ENCODE measurements at regions not wholly inside any gene's neighbourhood (a gene's known extent, or its start where the extent isn't known, plus 50 kb on each side); places are given as distances from the start of the nearest gene placed in this dataset.

- H3K36me3 ChIP-seq (ENCODE audit: control insufficient read depth in 1 of 2, insufficient read depth in 2 of 2, low read length in 2 of 2): no peaks in the 10 kb centered on the region
- intact Hi-C loops (cut with micrococcal nuclease): no loop called here
- H3K27ac ChIP-seq (ENCODE audit: low read depth, low read length): no peak overlapping the region
- H3K4me2 ChIP-seq (ENCODE audit: low read length): no peak overlapping the region
- POLR2A ChIA-PET: no interaction called here
- CTCF ChIA-PET: no interaction called here
- RAD21 ChIA-PET (ENCODE audit: low non-redundant PET in 1 of 2, low total read pairs in 2 of 2, uncharacterized antibody in 2 of 2, unreplicated experiment in 2 of 2): no interaction called here
- ATAC-seq (no peak), DNase-seq (ENCODE audit: low read depth, low spot score) (no peak)
- H3K9me2 ChIP-seq (ENCODE audit: insufficient read depth): no peaks in the 10 kb centered on the region
- H3K9ac ChIP-seq (ENCODE audit: low read length): no peak overlapping the region
- H3K27me3 ChIP-seq (ENCODE audit: insufficient read depth, low read length): no peaks in the 10 kb centered on the region
- no peak overlapping the region for H3K4me3 ChIP-seq (replicated peaks in 1 of 2; ENCODE audit: low read depth in 1 of 2, low read length in 2 of 2)
- no TSS peak for BruUV-seq (replicated peaks)
- H3K4me1 ChIP-seq (ENCODE audit: control insufficient read depth in 1 of 2, insufficient read depth in 2 of 2, low read length in 2 of 2): no peaks in the 10 kb centered on the region
- H3K9me3 ChIP-seq (ENCODE audit: control insufficient read depth in 1 of 2, insufficient read depth in 1 of 2, low read depth in 1 of 2, low read length in 2 of 2): no peaks in the 10 kb centered on the region
- no peak overlapping the region for H2AFZ ChIP-seq (ENCODE audit: low read depth, low read length, poor library complexity, severe bottlenecking)
- H3K79me2 ChIP-seq (ENCODE audit: insufficient read depth, low read length): no peaks in the 10 kb centered on the region
- no peaks in the 10 kb centered on the region for H4K20me1 ChIP-seq (ENCODE audit: insufficient read depth)
- TF ChIP-seq YY1 (IDR thresholded peaks at IDR 0.05; ENCODE audit: extremely low read depth, insufficient replicate concordance, low read depth, low read length) (no peak), RAD21 (IDR thresholded peaks at IDR 0.05; ENCODE audit: low read depth) (no peak), CTCF (IDR thresholded peaks at IDR 0.05 in 2 of 3, conservative IDR thresholded peaks at IDR 0.05 in 1 of 3; ENCODE audit: borderline replicate concordance in 1 of 3, insufficient read depth in 1 of 3, low read depth in 2 of 3, low read length in 2 of 3) (no peak), SRF (IDR thresholded peaks at IDR 0.05; ENCODE audit: low read depth) (no peak), ZNF274 (IDR thresholded peaks at IDR 0.05; ENCODE audit: low read depth, low read length) (no peak), FOSL1 (IDR thresholded peaks at IDR 0.05; ENCODE audit: low read depth) (no peak), EZH2 (IDR thresholded peaks at IDR 0.05) (no peak), REST (IDR thresholded peaks at IDR 0.05; ENCODE audit: low read depth) (no peak), ZFX (IDR thresholded peaks at IDR 0.05) (no peak), CEBPB (IDR thresholded peaks at IDR 0.05; ENCODE audit: low read depth) (no peak), TCF7L2 (IDR thresholded peaks at IDR 0.05; ENCODE audit: borderline replicate concordance, extremely low read depth, insufficient read depth, insufficient read length) (no peak), ELF1 (IDR thresholded peaks at IDR 0.05; ENCODE audit: borderline replicate concordance, low read depth) (no peak), EZH2phosphoT487 (IDR thresholded peaks at IDR 0.05; ENCODE audit: borderline replicate concordance) (no peak), EGR1 (IDR thresholded peaks at IDR 0.05; ENCODE audit: low read depth) (no peak), CBX3 (IDR thresholded peaks at IDR 0.05; ENCODE audit: low read depth) (no peak), ATF3 (IDR thresholded peaks at IDR 0.05) (no peak)
- TF ChIP-seq, protein P1, sequence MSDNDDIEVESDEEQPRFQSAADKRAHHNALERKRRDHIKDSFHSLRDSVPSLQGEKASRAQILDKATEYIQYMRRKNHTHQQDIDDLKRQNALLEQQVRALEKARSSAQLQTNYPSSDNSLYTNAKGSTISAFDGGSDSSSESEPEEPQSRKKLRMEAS (IDR thresholded peaks at IDR 0.05): no peak
These were observed 249.8 kb upstream of the ANXA10 start for GRCh38 chr4:167842487-167842886.

Measured in HCT116 (cell line).